MM.1S (cell line): ENCODE measurements at regions not wholly inside any gene's neighbourhood (a gene's known extent, or its start where the extent isn't known, plus 50 kb on each side); places are given as distances from the start of the nearest gene placed in this dataset.

Experiments used
- EZH2 ChIP-seq: fragments of 300-600 bp; sonication (generic); optimal IDR thresholded peaks from 2 replicates; pipeline ENCODE3; 2017; ENCODE audit warnings: low read depth, mild to moderate bottlenecking, antibody characterized with exemption, low read length, mixed read lengths
- EZH2phosphoT487 ChIP-seq: fragments of 300-600 bp; sonication (generic); IDR thresholded peaks from 2 replicates; pipeline ENCODE4 v1.6.1; 2018; ENCODE audit warnings: antibody characterized with exemption, low read length
- TF ChIP-seq, protein P1 (sequence below): fragments of 300-600 bp; sonication (generic); IDR thresholded peaks from 2 replicates; pipeline ENCODE4 v1.5.1; 2016; ENCODE audit warnings: antibody characterized with exemption, low read length, mixed read lengths

GRCh38 chr4:32499171-32499570 is 1779.0 kb downstream of the PCDH7 start:
- TF ChIP-seq, protein P1, sequence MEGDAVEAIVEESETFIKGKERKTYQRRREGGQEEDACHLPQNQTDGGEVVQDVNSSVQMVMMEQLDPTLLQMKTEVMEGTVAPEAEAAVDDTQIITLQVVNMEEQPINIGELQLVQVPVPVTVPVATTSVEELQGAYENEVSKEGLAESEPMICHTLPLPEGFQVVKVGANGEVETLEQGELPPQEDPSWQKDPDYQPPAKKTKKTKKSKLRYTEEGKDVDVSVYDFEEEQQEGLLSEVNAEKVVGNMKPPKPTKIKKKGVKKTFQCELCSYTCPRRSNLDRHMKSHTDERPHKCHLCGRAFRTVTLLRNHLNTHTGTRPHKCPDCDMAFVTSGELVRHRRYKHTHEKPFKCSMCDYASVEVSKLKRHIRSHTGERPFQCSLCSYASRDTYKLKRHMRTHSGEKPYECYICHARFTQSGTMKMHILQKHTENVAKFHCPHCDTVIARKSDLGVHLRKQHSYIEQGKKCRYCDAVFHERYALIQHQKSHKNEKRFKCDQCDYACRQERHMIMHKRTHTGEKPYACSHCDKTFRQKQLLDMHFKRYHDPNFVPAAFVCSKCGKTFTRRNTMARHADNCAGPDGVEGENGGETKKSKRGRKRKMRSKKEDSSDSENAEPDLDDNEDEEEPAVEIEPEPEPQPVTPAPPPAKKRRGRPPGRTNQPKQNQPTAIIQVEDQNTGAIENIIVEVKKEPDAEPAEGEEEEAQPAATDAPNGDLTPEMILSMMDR, result no peak
- TF ChIP-seq EZH2 (no peak), EZH2phosphoT487 (no peak)
